Mesodermal cell (in vitro differentiated cells): ENCODE measurements at regions not wholly inside any gene's neighbourhood (a gene's known extent, or its start where the extent isn't known, plus 50 kb on each side); places are given as distances from the start of the nearest gene placed in this dataset.

Experiments
- H3K27ac ChIP-seq: 2 replicates; pipeline ENCODE4 v1.7.0; 2013; ENCODE audit warnings: mild to moderate bottlenecking, low read depth, low read length, moderate library complexity; ENCODE audit not compliant: severe bottlenecking
- H3K36me3 ChIP-seq: 2 replicates; pipeline ENCODE4 v1.7.1; 2013; ENCODE audit warnings: mild to moderate bottlenecking, low read length, moderate library complexity; ENCODE audit not compliant: control insufficient read depth, insufficient read depth
- H3K4me1 ChIP-seq: one replicate; pipeline ENCODE4 v1.7.1; 2013; ENCODE audit warnings: mild to moderate bottlenecking, low read length; ENCODE audit not compliant: insufficient read depth, control insufficient read depth, poor library complexity, severe bottlenecking
- H3K4me3 ChIP-seq: 2 replicates; pipeline ENCODE4 v1.7.0; 2013; ENCODE audit warnings: low read length, control low read depth, mild to moderate bottlenecking; ENCODE audit not compliant: insufficient read depth, poor library complexity, severe bottlenecking; ENCODE audit errors: extremely low read depth
- H3K9me3 ChIP-seq: 2 replicates; pipeline ENCODE4 v1.7.1; 2013; ENCODE audit warnings: mild to moderate bottlenecking, low read length, moderate library complexity; ENCODE audit not compliant: control insufficient read depth
- WGBS, 2 experiments: methylation state at CpG; one replicate each; pipeline ENCODE4 v1.1.5; 2013; ENCODE audit warnings: missing lambda C conversion rate in 2 of 2; ENCODE audit not compliant: insufficient coverage in 2 of 2; 5-methylcytosine and 5-hydroxymethylcytosine counted together

DNA sequence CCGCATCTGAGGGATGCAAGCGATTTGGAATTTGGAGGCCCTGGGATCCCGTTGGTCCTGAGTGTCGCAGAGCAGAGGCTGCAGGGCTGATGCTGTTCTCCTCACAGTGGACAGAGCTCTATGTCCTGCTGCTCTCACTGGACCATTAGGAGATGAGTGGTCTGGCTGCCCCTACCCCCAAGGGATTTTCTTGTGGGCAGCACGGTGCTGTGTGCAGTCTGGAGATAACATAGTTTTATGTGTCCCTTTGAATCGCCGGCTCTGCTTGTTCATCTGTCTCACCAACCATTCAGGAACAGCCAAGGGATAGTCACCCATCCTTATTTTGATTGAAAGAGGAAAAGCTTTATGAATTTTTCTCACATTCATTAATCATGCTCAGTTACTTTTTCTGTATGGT is 49.9 kb downstream of the CHRM3 start:
- WGBS, 2 experiments: 97 to 98% methylated on average over 4 to 6 of the region's 7 CpGs
- H3K36me3 ChIP-seq: no peaks in the 10 kb centered on the region
- no peaks in the 10 kb centered on the region for H3K9me3 ChIP-seq

GRCh38 chr1:239437822-239438221 is 51.5 kb downstream of the CHRM3 start:
- H3K27ac ChIP-seq: no peak overlapping the region
- no peaks in the 10 kb centered on the region for H3K36me3 ChIP-seq
- no peaks in the 10 kb centered on the region for H3K9me3 ChIP-seq
- no peak overlapping the region for H3K4me3 ChIP-seq
- H3K4me1 ChIP-seq: no peaks in the 10 kb centered on the region

More for the DNA sequence above, 49.9 kb downstream of the CHRM3 start:
- H3K27ac ChIP-seq: no peak overlapping the region
- no peak overlapping the region for H3K4me3 ChIP-seq
- no peaks in the 10 kb centered on the region for H3K4me1 ChIP-seq

- no peaks in the 10 kb centered on the region for H3K9me3 ChIP-seq
- no CpG with 5 or more reads among the region's 1 CpG for WGBS, 2 experiments
- H3K4me1 ChIP-seq: no peaks in the 10 kb centered on the region
- H3K36me3 ChIP-seq: no peaks in the 10 kb centered on the region
- no peak overlapping the region for H3K4me3 ChIP-seq
- H3K27ac ChIP-seq: no peak overlapping the region
These were observed 52.5 kb downstream of the CHRM3 start for GRCh38 chr1:239438891-239439290.

GRCh38 chr1:239443361-239443760 is 57.0 kb downstream of the CHRM3 start:
- Histone ChIP-seq H3K27ac (no peak overlapping the region), H3K9me3 (no peaks in the 10 kb centered on the region), H3K36me3 (no peaks in the 10 kb centered on the region), H3K4me3 (no peak overlapping the region), H3K4me1 (no peaks in the 10 kb centered on the region)
- WGBS, 2 experiments: 80% methylated on average over 2 of the region's 5 CpGs; no CpG with 5 or more reads in 1 of the 2 experiments

GRCh38 chr1:239446611-239447010 is 60.2 kb downstream of the CHRM3 start:
- H3K4me3 ChIP-seq: no peak overlapping the region
- H3K27ac ChIP-seq: no peak overlapping the region
- H3K36me3 ChIP-seq: no peaks in the 10 kb centered on the region
- no peaks in the 10 kb centered on the region for H3K4me1 ChIP-seq
- H3K9me3 ChIP-seq: no peaks in the 10 kb centered on the region

DNA sequence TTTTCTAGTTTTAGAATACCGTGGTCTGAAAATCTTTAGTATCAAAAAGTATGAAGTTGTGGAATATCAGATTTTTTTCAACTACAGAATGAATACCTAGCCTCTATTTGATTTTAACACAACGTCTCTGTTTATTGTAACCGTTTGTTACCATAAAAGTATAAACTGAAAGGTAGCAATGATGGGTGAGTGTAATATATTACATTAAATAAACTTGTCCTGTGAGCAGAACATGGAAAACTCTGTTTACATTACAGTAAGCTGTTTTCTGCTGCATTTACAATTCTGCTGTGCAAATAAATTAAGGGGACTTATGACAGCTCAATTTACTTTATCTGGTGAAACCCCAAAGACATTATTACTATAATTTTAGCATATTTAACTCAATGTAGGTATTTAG is 62.5 kb downstream of the CHRM3 start:
- H3K27ac ChIP-seq: no peak overlapping the region
- no peaks in the 10 kb centered on the region for H3K36me3 ChIP-seq
- no CpG with 5 or more reads among the region's 3 CpGs for WGBS, 2 experiments
- H3K9me3 ChIP-seq: no peaks in the 10 kb centered on the region
- no peak overlapping the region for H3K4me3 ChIP-seq
- H3K4me1 ChIP-seq: no peaks in the 10 kb centered on the region

GRCh38 chr1:239455743-239456142 is 69.4 kb downstream of the CHRM3 start:
- Histone ChIP-seq H3K9me3 (no peaks in the 10 kb centered on the region), H3K27ac (no peak overlapping the region), H3K4me3 (no peak overlapping the region), H3K4me1 (no peaks in the 10 kb centered on the region), H3K36me3 (no peaks in the 10 kb centered on the region)
- 88 to 100% methylated on average over 1 to 2 of the region's 3 CpGs for WGBS, 2 experiments

DNA sequence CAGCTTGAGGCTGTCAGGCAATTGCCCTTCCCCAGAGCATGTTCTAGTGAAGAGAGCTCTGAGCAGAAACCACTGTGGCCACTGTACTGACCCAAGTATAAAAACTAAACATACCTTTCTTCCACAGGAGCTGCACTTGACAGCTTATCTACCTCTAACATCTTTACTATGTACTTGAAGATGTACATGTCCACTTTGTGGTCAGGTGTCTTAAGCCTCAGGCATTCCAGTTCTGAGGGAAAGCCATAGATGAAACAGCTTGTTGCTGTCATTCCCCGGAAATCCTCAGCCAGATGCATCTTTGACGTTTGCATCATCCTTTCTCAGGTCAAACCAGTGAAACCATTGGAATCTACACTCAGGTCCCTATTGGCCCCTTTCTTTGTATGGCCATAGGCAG is 70.4 kb downstream of the CHRM3 start:
- H3K9me3 ChIP-seq: no peaks in the 10 kb centered on the region
- no peaks in the 10 kb centered on the region for H3K36me3 ChIP-seq
- H3K27ac ChIP-seq: no peak overlapping the region
- no peaks in the 10 kb centered on the region for H3K4me1 ChIP-seq
- no peak overlapping the region for H3K4me3 ChIP-seq
- WGBS, 2 experiments: 86% methylated on average over 2 of the region's 2 CpGs

DNA sequence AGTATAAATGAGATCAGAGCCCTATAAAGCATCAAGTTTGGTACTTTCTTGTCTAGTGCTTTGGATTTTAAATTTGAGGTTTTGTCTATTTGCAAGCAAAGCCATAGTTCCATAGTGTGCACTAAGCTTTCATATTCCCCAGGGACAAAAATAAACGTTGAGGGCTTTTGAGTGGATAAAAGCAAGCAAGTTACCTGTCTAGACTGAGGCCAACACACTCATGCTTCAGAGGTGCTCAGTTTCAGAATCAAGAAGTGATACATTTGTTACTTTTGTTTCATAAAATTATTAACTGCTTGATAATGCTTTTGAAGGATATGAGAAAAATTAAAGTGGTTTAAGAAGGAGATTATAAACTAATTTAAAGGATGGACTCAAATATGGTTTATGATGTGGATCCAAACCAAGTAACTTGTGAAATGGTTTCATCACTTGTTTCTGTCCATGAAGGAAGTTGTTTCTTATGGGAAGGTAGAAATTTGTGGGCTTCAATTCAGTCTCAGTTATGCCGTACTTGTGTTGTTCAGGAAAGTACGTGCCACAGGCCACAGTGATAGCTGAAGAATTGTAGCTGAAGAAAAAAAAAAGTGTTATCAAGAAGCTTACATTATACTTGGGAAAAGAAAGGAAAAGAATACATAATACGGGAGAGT is 71.2 kb downstream of the CHRM3 start:
- Histone ChIP-seq H3K27ac (no peak overlapping the region), H3K4me1 (no peaks in the 10 kb centered on the region), H3K9me3 (no peaks in the 10 kb centered on the region), H3K36me3 (no peaks in the 10 kb centered on the region), H3K4me3 (no peak overlapping the region)
- WGBS, 2 experiments: 82 to 88% methylated on average over 4 of the region's 4 CpGs

GRCh38 chr1:239458144-239458500 is 71.8 kb downstream of the CHRM3 start:
- Histone ChIP-seq H3K9me3 (no peaks in the 10 kb centered on the region), H3K36me3 (no peaks in the 10 kb centered on the region), H3K4me1 (no peaks in the 10 kb centered on the region), H3K4me3 (no peak overlapping the region), H3K27ac (no peak overlapping the region)
- 83% methylated on average over 1 of the region's 4 CpGs; no CpG with 5 or more reads in 1 of the 2 experiments for WGBS, 2 experiments

- no peaks in the 10 kb centered on the region for H3K4me1 ChIP-seq
- no peak overlapping the region for H3K27ac ChIP-seq
- no CpG with 5 or more reads among the region's 2 CpGs for WGBS, 2 experiments
- H3K9me3 ChIP-seq: no peaks in the 10 kb centered on the region
- no peak overlapping the region for H3K4me3 ChIP-seq
- H3K36me3 ChIP-seq: no peaks in the 10 kb centered on the region
These were observed 81.4 kb downstream of the CHRM3 start for GRCh38 chr1:239467730-239468129.
